GM21717 (cell line): ENCODE measurements at regions not wholly inside any gene's neighbourhood (a gene's known extent, or its start where the extent isn't known, plus 50 kb on each side); places are given as distances from the start of the nearest gene placed in this dataset.

Experiments used
- ATAC-seq: cut with Tn5 transposase; IDR thresholded peaks from one replicate; pipeline ENCODE4 v1.9.1; 2021; ENCODE audit warnings: mild to moderate bottlenecking, moderate library complexity; ENCODE audit not compliant: unreplicated experiment

- no peak for ATAC-seq
Observed at GRCh38 chr2:125837128-125837527, 818.8 kb upstream of the GYPC start.

- no peak for ATAC-seq
Observed at GRCh38 chr2:125837611-125838010, 818.3 kb upstream of the GYPC start.

- no peak for ATAC-seq
Observed at GRCh38 chr2:125839945-125840344, 816.0 kb upstream of the GYPC start.

- ATAC-seq: no peak
Observed at GRCh38 chr2:125842041-125842440, 813.9 kb upstream of the GYPC start.

GRCh38 chr2:125850541-125850940, 805.4 kb upstream of the GYPC start:
- ATAC-seq: no peak

GRCh38 chr2:125852364-125852763, 803.6 kb upstream of the GYPC start:
- no peak for ATAC-seq

GRCh38 chr2:125853626-125854025, 802.3 kb upstream of the GYPC start:
- ATAC-seq: no peak

- no peak for ATAC-seq
Observed at GRCh38 chr2:125855204-125855603, 800.8 kb upstream of the GYPC start.

GRCh38 chr2:125857971-125858794, 797.8 kb upstream of the GYPC start:
- no peak for ATAC-seq

GRCh38 chr2:125861461-125861860, 794.5 kb upstream of the GYPC start:
- no peak for ATAC-seq

GRCh38 chr2:125867908-125868307, 788.0 kb upstream of the GYPC start:
- no peak for ATAC-seq

- no peak for ATAC-seq
Observed at GRCh38 chr2:125870264-125870663, 785.7 kb upstream of the GYPC start.

- no peak for ATAC-seq
Observed at GRCh38 chr2:125870746-125871145, 785.2 kb upstream of the GYPC start.

- ATAC-seq: no peak
Observed at GRCh38 chr2:125874564-125874963, 781.4 kb upstream of the GYPC start.

GRCh38 chr2:125885340-125885739, 770.6 kb upstream of the GYPC start:
- ATAC-seq: no peak

- no peak for ATAC-seq
Observed at GRCh38 chr2:125886153-125886552, 769.8 kb upstream of the GYPC start.

GRCh38 chr2:125901278-125901677, 754.7 kb upstream of the GYPC start:
- no peak for ATAC-seq

GRCh38 chr2:125925891-125926546, 729.9 kb upstream of the GYPC start:
- ATAC-seq: no peak

GRCh38 chr2:125935559-125935958, 720.4 kb upstream of the GYPC start:
- peak; percentile 73 for ATAC-seq

GRCh38 chr2:125942585-125943424, 713.2 kb upstream of the GYPC start:
- no peak for ATAC-seq

GRCh38 chr2:125959047-125959446, 696.9 kb upstream of the GYPC start:
- ATAC-seq: no peak

- ATAC-seq: no peak
Observed at GRCh38 chr2:125961739-125962138, 694.2 kb upstream of the GYPC start.
